H1 (cell line): ENCODE measurements at regions not wholly inside any gene's neighbourhood (a gene's known extent, or its start where the extent isn't known, plus 50 kb on each side); places are given as distances from the start of the nearest gene placed in this dataset.

ENCODE experiments used
- CBX5 ChIP-seq: fragments of 300-800, 300-1000 bp; sonication (generic); IDR thresholded peaks from 2 replicates; pipeline ENCODE4 v1.7.1; 2016; ENCODE audit warnings: antibody characterized with exemption, low read length, low read depth
- CHD2 ChIP-seq: IDR thresholded peaks from 2 replicates; pipeline ENCODE4 v1.6.1; 2012; ENCODE audit warnings: low read length, improper control_type of control experiment
- CHD7 ChIP-seq: fragments of 300-600 bp; sonication (generic); IDR thresholded peaks from 2 replicates; pipeline ENCODE4 v1.7.1; 2012; ENCODE audit warnings: low read length, moderate library complexity, mild to moderate bottlenecking, inconsistent platforms; ENCODE audit not compliant: insufficient replicate concordance
- CTCF ChIP-seq, 3 experiments: IDR thresholded peaks; 1 replicate in 2 of 3; 2 replicates in 1 of 3; pipeline versions ENCODE4 v1.5.1 to v1.6.1; 2011; ENCODE audit warnings: low read length in 3 of 3, mild to moderate bottlenecking in 3 of 3, inconsistent platforms in 2 of 3, low read depth in 1 of 3, moderate library complexity in 1 of 3; ENCODE audit not compliant: insufficient read depth in 1 of 3; ENCODE audit errors: control extremely low read depth in 1 of 3
- HDAC2 ChIP-seq, 2 experiments: fragments of 300-600 bp in 1 of 2; sonication (generic) in 1 of 2; IDR thresholded peaks; 2 replicates each; pipeline ENCODE4 v1.6.1; 2011 to 2012; ENCODE audit warnings: low read depth in 2 of 2, low read length in 2 of 2, mild to moderate bottlenecking in 2 of 2, moderate library complexity in 2 of 2, borderline replicate concordance in 1 of 2, inconsistent platforms in 1 of 2
- KDM1A ChIP-seq: fragments of 200-600, 300-600 bp; sonication (generic); IDR thresholded peaks from 2 replicates; pipeline ENCODE4 v1.7.1; 2016; ENCODE audit warnings: mild to moderate bottlenecking, low read length, borderline replicate concordance
- SIN3A ChIP-seq, 2 experiments: IDR thresholded peaks in 1 of 2; conservative IDR thresholded peaks in 1 of 2; 2 replicates each; pipeline ENCODE4 v1.6.1; 2011 to 2012; ENCODE audit warnings: low read length in 2 of 2, improper control_type of control experiment in 1 of 2, low read depth in 1 of 2, mild to moderate bottlenecking in 1 of 2
- SIRT6 ChIP-seq: IDR thresholded peaks from one replicate; pipeline ENCODE4 v1.7.1; 2012; ENCODE audit warnings: low read length, inconsistent platforms
- TEAD4 ChIP-seq: IDR thresholded peaks from 2 replicates; pipeline ENCODE4 v1.6.1; 2012; ENCODE audit warnings: low read depth, low read length, inconsistent platforms, mixed read lengths

GRCh38 chrX:69034451-69034850, 130.8 kb downstream of the PJA1 start (continued):
- TF ChIP-seq CHD7 (no peak), CHD2 (no peak), SIRT6 (no peak), CBX5 (no peak), SIN3A (conservative IDR thresholded peaks at IDR 0.05 in 1 of 2, IDR thresholded peaks at IDR 0.05 in 1 of 2; ENCODE audit: low read depth in 1 of 2, low read length in 2 of 2) (no peak), TEAD4 (no peak), HDAC2 (IDR thresholded peaks at IDR 0.05; ENCODE audit: borderline replicate concordance in 1 of 2, low read depth in 2 of 2, low read length in 2 of 2) (no peak), CTCF (IDR thresholded peaks at IDR 0.05; ENCODE audit: control extremely low read depth in 1 of 3, insufficient read depth in 1 of 3, low read depth in 1 of 3, low read length in 3 of 3) (no peak), KDM1A (no peak)
